ENCODE measurements at regions not wholly inside any gene's neighbourhood (a gene's known extent, or its start where the extent isn't known, plus 50 kb on each side); places are given as distances from the start of the nearest gene placed in this dataset.

DNA sequence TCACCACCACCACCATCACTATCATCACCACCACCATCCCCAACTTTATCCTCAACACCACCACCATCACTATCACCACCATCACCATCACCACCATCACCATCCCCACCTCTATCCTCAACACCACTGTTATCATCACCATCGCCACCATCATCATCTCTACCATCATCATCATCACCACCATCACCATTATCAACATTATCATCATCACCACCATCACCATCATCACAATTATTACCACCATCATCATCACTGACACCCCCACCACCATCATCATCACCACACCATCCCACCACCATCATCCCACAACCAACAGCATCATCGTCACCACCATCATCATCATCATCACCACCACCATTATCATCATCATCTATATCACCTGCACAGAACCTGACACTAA is 188.4 kb upstream of the PWP1 start:
- TF ChIP-seq, protein P1, sequence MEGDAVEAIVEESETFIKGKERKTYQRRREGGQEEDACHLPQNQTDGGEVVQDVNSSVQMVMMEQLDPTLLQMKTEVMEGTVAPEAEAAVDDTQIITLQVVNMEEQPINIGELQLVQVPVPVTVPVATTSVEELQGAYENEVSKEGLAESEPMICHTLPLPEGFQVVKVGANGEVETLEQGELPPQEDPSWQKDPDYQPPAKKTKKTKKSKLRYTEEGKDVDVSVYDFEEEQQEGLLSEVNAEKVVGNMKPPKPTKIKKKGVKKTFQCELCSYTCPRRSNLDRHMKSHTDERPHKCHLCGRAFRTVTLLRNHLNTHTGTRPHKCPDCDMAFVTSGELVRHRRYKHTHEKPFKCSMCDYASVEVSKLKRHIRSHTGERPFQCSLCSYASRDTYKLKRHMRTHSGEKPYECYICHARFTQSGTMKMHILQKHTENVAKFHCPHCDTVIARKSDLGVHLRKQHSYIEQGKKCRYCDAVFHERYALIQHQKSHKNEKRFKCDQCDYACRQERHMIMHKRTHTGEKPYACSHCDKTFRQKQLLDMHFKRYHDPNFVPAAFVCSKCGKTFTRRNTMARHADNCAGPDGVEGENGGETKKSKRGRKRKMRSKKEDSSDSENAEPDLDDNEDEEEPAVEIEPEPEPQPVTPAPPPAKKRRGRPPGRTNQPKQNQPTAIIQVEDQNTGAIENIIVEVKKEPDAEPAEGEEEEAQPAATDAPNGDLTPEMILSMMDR (IDR thresholded peaks at IDR 0.05; ENCODE audit: low read depth, low read length) = no peak
- DNase-seq (ENCODE audit: extremely low read depth, low read depth) = no peak

DNA sequence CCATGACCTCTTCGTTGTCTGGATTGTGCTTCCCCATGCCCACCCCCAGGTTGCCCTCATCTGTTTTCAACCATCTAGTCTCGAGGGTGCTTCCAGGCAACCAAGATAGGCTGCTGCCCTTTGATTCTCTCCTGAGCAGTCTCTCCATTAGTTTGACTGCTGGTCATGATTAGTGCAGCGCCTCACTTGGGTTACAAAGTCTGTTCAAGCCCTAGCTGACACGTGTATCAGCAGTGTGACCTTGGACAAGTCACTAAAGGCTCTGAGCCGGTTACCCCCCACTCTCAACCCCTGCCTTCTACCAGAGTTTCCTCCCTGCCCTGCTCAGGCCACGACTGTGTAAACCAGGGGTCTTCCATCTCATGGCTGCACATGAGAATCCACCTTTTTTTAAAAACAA is 185.3 kb upstream of the PWP1 start:
- TF ChIP-seq, protein P1 (IDR thresholded peaks at IDR 0.05; ENCODE audit: low read depth, low read length) = no peak
- no peak for DNase-seq (ENCODE audit: extremely low read depth, low read depth)

DNA sequence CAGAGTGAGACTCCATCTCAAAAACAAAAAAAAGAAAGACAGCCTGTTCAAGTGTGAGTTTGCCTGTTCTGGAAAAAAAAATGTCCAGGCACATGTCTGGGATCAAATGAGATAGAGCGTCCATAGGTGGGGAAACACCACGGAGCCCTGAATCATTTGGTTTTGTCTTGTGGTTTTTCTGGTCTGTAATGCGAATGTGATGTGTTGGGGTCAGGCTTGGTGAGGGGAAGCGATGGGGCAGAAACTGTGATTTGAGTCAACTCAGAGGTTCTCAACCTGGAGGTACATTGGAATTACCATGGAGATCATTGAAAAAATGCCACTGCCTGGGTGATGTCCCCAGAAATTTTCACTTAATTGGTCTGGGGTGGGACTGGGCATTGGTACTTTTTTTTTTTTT is 183.9 kb upstream of the PWP1 start:
- TF ChIP-seq, protein P1 (IDR thresholded peaks at IDR 0.05; ENCODE audit: low read depth, low read length) = no peak
- DNase-seq (ENCODE audit: extremely low read depth, low read depth) = no peak

DNA sequence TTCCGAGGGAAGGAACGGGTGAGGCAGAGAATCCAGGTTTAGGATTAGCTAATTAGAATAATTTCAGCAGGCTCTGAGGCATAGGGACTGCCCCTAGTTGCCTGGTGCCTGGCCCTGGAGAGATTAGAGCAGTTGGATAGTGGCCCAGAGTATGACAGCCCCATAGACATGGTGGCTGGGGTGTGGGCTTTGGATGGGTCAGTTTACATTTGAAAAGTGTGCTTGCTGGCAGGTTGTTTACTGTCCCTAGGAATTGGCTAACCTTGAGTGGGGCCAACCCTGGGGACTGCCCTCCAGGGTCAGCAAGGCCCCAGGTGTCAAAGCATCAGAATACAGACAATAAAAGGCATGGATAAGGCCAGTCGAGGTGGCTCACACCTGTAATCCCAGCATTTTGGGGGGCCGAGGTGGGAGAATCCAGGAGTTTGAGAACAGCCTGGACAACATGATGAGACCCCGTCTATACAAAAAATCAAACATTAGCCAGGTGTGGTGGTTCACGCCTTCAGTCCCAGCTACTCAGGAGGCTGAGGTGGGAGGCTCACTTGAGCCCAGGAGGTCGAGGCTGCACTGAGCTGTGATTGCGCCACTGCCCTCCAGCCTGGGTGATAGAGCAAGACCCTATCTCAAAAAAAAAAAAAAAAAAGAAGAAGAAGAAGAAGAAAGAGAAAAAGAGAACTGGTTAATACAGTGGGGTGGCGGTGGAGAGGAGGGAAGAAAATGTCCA is 182.3 kb upstream of the PWP1 start:
- DNase-seq (ENCODE audit: extremely low read depth, low read depth) = no peak
- TF ChIP-seq, protein P1 (IDR thresholded peaks at IDR 0.05; ENCODE audit: low read depth, low read length) = no peak

DNA sequence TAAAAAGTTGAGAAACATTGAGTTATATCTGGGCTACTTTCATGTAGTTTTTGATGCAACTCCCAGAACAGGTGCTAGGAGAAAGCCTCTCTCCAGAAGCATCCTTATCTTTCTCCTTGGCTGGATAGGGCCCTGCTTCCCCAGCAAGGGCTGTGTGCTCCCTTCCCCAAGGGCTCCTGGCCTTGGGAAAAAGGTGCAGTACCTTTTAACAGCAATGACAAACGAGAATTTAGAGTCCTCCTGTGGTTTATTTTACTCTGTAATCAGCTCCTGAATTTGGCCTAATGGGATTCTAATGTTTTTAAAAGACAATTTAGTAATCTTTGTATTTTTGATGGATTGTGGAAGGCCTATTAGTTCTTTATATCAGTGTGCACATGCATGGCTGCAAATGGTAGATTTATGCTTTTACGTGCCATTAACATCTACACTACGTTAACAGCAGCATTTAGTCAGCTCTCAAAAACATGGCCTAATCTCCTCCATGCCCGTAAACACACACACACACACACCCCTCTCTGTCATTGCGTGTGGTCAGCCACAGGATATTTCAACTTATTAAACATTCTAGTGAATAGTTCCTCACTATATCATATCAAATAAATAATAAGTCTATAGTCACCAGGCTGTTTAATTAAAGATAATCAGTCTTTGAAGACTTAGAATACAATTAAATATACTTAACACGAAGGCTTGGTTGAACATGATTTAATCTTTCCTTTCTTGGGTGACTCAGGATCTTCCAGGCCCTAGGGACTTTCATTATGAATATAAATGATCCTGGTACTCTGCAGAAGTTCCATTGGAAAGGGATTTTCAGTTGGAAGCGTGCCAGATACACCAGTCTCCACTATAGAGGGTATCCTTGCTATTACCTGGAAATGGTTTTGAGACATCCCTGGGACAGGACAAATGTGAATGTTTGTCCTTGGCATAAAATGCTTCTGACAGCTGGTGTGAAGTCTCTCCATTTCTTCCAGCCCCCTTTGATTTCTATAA is 181.4 kb upstream of the PWP1 start:
- TF ChIP-seq, protein P1 (IDR thresholded peaks at IDR 0.05; ENCODE audit: low read depth, low read length) = no peak
- DNase-seq (ENCODE audit: extremely low read depth, low read depth) = no peak

DNA sequence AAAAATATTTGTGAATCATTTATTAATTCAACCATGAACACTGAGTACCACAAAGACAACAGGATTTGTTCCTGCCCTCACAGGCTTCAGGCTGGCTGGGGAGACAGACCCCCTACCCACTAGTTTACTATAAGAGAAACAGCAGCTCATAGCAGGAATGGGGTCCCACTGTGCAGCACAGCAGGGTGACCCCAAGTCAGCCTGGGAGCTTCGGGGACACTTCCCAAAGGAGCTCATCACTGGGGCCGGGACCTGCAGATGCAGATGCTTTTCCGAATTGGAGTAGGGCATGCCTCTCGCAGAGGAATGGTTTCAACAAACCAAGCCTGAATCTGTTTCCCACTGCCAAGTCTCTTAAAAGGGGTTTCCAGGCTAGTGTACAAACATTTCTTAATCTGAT is 176.2 kb upstream of the PWP1 start:
- DNase-seq (ENCODE audit: extremely low read depth, low read depth) = no peak
- TF ChIP-seq, protein P1 (IDR thresholded peaks at IDR 0.05; ENCODE audit: low read depth, low read length) = no peak

DNA sequence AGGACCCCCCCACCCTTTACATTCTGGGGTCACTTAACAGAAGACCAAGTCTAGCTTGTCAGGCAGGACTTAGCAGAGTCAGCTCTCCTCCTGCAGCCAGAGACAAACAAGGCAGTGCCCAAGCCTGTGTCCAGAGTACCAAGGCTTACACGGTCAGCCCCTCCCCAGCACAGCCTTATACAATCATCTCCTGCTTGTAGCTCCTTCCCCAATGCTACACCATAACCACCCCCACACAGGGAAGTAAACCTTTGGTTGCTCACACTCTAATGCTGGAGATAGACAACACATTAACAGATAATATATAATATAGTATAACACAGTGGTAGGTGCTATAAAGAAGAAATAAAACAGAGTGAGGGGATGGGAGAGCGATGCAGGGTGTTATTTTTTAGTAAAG is 175.4 kb upstream of the PWP1 start:
- DNase-seq (ENCODE audit: extremely low read depth, low read depth) = no peak
- TF ChIP-seq, protein P1 (IDR thresholded peaks at IDR 0.05; ENCODE audit: low read depth, low read length) = no peak
